GM11168 (cell line): ENCODE measurements at regions not wholly inside any gene's neighbourhood (a gene's known extent, or its start where the extent isn't known, plus 50 kb on each side); places are given as distances from the start of the nearest gene placed in this dataset.

Source experiments
- in situ Hi-C: fragments of 300-500 bp; cut with MboI; formaldehyde crosslinking; loops from one replicate; pipeline ENCODE4 v1.12.0; 2022; ENCODE audit warnings: low sequenced_read_pairs; ENCODE audit not compliant: unreplicated experiment

GRCh38 chr10:59107147-59107546, 69.3 kb upstream of the PHYHIPL start:
- in situ Hi-C loops, result no loop called here

- in situ Hi-C loops, result no loop called here
Measured at GRCh38 chr10:59108296-59108870, 68.1 kb upstream of the PHYHIPL start.

- in situ Hi-C loops, result no loop called here
Measured at GRCh38 chr10:59108886-59109288, 67.6 kb upstream of the PHYHIPL start.

GRCh38 chr10:59109826-59110225, 66.6 kb upstream of the PHYHIPL start:
- in situ Hi-C loops, result no loop called here

GRCh38 chr10:59124187-59124586, 52.3 kb upstream of the PHYHIPL start:
- in situ Hi-C loops, result no loop called here

- in situ Hi-C loops, result no loop called here
Measured at GRCh38 chr10:59125666-59126065, 50.8 kb upstream of the PHYHIPL start.

GRCh38 chr10:59126261-59126660, 50.2 kb upstream of the PHYHIPL start:
- in situ Hi-C loops, result no loop called here
